KMS-11 (cell line): ENCODE measurements at regions not wholly inside any gene's neighbourhood (a gene's known extent, or its start where the extent isn't known, plus 50 kb on each side); places are given as distances from the start of the nearest gene placed in this dataset.
A peak's percentile ranks its signal among the peaks of the same experiment; 100 is the strongest.

Experiments used
- H2AFZ ChIP-seq: fragments of 200-600 bp; sonication (generic); 2 replicates; pipeline ENCODE4 v1.6.1; 2016; ENCODE audit warnings: antibody characterized with exemption, mixed run types, low read depth
- H3K27ac ChIP-seq: fragments of 200-600 bp; sonication (generic); 2 replicates; pipeline ENCODE4 v1.6.1; 2016; ENCODE audit warnings: mild to moderate bottlenecking, mixed run types
- H3K27me3 ChIP-seq: fragments of 200-600 bp; sonication (generic); 2 replicates; pipeline ENCODE4 v1.6.1; 2017; ENCODE audit warnings: mild to moderate bottlenecking, low read depth, mixed run types, moderate library complexity; ENCODE audit not compliant: insufficient read depth
- H3K36me3 ChIP-seq: fragments of 200-600 bp; sonication (generic); 2 replicates; pipeline ENCODE4 v1.6.1; 2017; ENCODE audit warnings: mild to moderate bottlenecking, mixed run types; ENCODE audit not compliant: insufficient read depth
- H3K4me1 ChIP-seq: fragments of 200-600 bp; sonication (generic); 2 replicates; pipeline ENCODE4 v1.6.1; 2016; ENCODE audit warnings: mild to moderate bottlenecking, low read depth, mixed run types; ENCODE audit not compliant: poor library complexity, severe bottlenecking
- H3K4me2 ChIP-seq: fragments of 200-600 bp; sonication (generic); 2 replicates; pipeline ENCODE4 v1.7.0; 2016; ENCODE audit warnings: mild to moderate bottlenecking, mixed run types
- H3K4me3 ChIP-seq: fragments of 200-600 bp; sonication (generic); IDR thresholded peaks from 2 replicates; pipeline ENCODE4 v1.6.1; 2017; ENCODE audit warnings: low read depth, low read length, mixed read lengths; ENCODE audit not compliant: insufficient read depth
- H3K79me2 ChIP-seq: fragments of 200-600 bp; sonication (generic); 2 replicates; pipeline ENCODE4 v1.6.1; 2016; ENCODE audit warnings: low read depth, mixed run types; ENCODE audit not compliant: insufficient read depth
- H3K9ac ChIP-seq: fragments of 200-600 bp; sonication (generic); 2 replicates; pipeline ENCODE4 v1.6.1; 2016; ENCODE audit warnings: mild to moderate bottlenecking, mixed run types
- H4K20me1 ChIP-seq: fragments of 200-600 bp; sonication (generic); 2 replicates; pipeline ENCODE4 v1.6.1; 2016; ENCODE audit warnings: mild to moderate bottlenecking, mixed run types; ENCODE audit not compliant: insufficient read depth
- CTCF ChIP-seq: fragments of 200-600 bp; sonication (generic); conservative IDR thresholded peaks from 2 replicates; pipeline ENCODE4 v1.6.1; 2017; ENCODE audit warnings: low read depth, mild to moderate bottlenecking, antibody characterized with exemption, low read length, moderate library complexity, mixed read lengths

- H4K20me1 ChIP-seq = no peaks in the 10 kb centered on the region
- H3K36me3 ChIP-seq = no peaks in the 10 kb centered on the region
- H3K27me3 ChIP-seq = no peaks in the 10 kb centered on the region
- no peak overlapping the region for H3K4me3 ChIP-seq
- no peak for TF ChIP-seq CTCF
- H3K79me2 ChIP-seq = no peaks in the 10 kb centered on the region
- H3K4me1 ChIP-seq = no peaks in the 10 kb centered on the region
- no peak overlapping the region for H2AFZ ChIP-seq
- no peak overlapping the region for H3K4me2 ChIP-seq
- no peak overlapping the region for H3K9ac ChIP-seq
- no peak overlapping the region for H3K27ac ChIP-seq
These were observed 108.3 kb upstream of the MEOX2 start for GRCh38 chr7:15794801-15795200.

GRCh38 chr7:15784694-15785030 is 98.2 kb upstream of the MEOX2 start:
- Histone ChIP-seq H2AFZ (no peak overlapping the region), H3K4me1 (peaks cover 6% of the 10 kb centered on the region), H3K4me2 (no peak overlapping the region), H3K27ac (no peak overlapping the region), H3K4me3 (no peak overlapping the region), H3K9ac (no peak overlapping the region), H3K36me3 (no peaks in the 10 kb centered on the region), H4K20me1 (no peaks in the 10 kb centered on the region), H3K27me3 (no peaks in the 10 kb centered on the region), H3K79me2 (no peaks in the 10 kb centered on the region)
- no peak for TF ChIP-seq CTCF

GRCh38 chr7:15783987-15784693 is 97.7 kb upstream of the MEOX2 start:
- no peak for TF ChIP-seq CTCF
- no peaks in the 10 kb centered on the region for H3K36me3 ChIP-seq
- H3K4me3 ChIP-seq = no peak overlapping the region
- no peaks in the 10 kb centered on the region for H3K27me3 ChIP-seq
- 0 out of 2 replicates have a peak overlapping the region, but pooled peaks have one; percentile 20 for H3K27ac ChIP-seq
- H2AFZ ChIP-seq = peak overlapping the region; percentile 34; the same call in 1 of the 2 replicates
- H3K79me2 ChIP-seq = no peaks in the 10 kb centered on the region
- peaks cover 6% of the 10 kb centered on the region for H3K4me1 ChIP-seq
- no peak overlapping the region for H3K4me2 ChIP-seq
- H4K20me1 ChIP-seq = no peaks in the 10 kb centered on the region
- H3K9ac ChIP-seq = no peak overlapping the region

- Histone ChIP-seq H3K4me3 (no peak overlapping the region), H3K27me3 (no peaks in the 10 kb centered on the region), H3K27ac (no peak overlapping the region), H3K9ac (no peak overlapping the region), H3K4me2 (no peak overlapping the region), H3K36me3 (no peaks in the 10 kb centered on the region), H3K79me2 (no peaks in the 10 kb centered on the region), H2AFZ (no peak overlapping the region), H4K20me1 (no peaks in the 10 kb centered on the region), H3K4me1 (peaks cover 6% of the 10 kb centered on the region)
- TF ChIP-seq CTCF = no peak
These were observed 96.2 kb upstream of the MEOX2 start for GRCh38 chr7:15782656-15783055.
